Amniotic epithelial cell (primary cell): ENCODE measurements at regions not wholly inside any gene's neighbourhood (a gene's known extent, or its start where the extent isn't known, plus 50 kb on each side); places are given as distances from the start of the nearest gene placed in this dataset.

Experiments
- DNase-seq: peaks from one replicate; pipeline ENCODE4 v3.0.0-alpha.2; 2010; ENCODE audit warnings: low read depth

- no peak for DNase-seq
Observed at GRCh38 chr6:166751051-166751595, 124.1 kb upstream of the RPS6KA2 start.

DNA sequence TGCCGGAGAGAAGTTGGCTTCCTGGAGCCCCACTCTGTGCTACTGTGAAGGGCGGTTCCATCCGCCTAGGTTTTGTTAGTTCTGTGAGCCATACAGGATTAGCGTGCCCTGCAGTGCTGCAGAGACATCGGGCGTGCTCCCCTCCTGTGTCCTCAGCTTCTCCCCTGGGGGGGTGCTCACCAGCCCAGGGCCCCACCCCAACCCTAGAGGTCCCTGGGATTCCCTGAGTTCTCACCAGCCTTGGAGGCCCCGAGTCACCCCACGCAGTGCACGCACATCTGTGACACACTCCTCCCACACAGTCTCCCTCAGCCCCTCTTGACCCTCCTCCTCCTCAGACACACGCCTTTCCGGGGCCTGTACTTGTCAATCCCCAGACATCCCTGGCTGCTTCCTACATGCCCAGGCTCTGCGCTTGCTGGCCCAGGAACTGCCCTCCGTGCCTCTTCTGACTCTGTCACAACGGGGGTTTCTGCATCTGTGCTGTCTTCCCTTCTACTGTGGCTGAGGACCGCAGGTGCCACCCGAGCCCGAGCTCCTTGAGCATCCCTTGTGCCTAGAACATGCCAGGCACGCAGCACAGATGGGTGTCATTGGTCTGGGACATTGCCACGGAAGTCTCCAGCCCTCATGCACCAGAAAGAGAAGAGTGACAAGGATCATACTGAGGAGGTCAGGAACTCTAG lies 123.2 kb upstream of the RPS6KA2 start:
- DNase-seq = no peak

DNA sequence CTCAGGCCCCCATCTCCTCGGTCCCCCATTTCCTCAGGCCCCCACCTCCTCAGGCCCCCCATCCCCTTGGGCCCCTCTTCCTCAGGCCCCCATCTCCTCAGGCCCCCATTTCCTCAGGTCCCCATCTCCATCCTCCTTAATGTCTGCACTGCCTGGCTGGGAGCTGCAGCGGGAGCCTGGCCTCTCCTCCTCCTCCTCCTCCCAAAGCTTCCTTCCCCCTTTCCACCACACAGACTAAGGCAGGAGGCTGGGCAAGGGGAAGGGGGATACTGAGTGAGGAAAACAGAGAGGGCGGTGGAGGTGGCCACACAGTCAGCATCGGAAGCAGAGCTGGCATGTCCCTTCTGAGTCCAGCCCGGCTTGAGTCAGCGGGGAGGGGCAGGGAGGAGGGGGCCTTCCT lies 122.6 kb upstream of the RPS6KA2 start:
- DNase-seq = no peak

- DNase-seq = no peak
Observed at GRCh38 chr6:166747644-166748595, 120.9 kb upstream of the RPS6KA2 start.

- DNase-seq = no peak
Observed at GRCh38 chr6:166745801-166746668, 119.0 kb upstream of the RPS6KA2 start.

DNA sequence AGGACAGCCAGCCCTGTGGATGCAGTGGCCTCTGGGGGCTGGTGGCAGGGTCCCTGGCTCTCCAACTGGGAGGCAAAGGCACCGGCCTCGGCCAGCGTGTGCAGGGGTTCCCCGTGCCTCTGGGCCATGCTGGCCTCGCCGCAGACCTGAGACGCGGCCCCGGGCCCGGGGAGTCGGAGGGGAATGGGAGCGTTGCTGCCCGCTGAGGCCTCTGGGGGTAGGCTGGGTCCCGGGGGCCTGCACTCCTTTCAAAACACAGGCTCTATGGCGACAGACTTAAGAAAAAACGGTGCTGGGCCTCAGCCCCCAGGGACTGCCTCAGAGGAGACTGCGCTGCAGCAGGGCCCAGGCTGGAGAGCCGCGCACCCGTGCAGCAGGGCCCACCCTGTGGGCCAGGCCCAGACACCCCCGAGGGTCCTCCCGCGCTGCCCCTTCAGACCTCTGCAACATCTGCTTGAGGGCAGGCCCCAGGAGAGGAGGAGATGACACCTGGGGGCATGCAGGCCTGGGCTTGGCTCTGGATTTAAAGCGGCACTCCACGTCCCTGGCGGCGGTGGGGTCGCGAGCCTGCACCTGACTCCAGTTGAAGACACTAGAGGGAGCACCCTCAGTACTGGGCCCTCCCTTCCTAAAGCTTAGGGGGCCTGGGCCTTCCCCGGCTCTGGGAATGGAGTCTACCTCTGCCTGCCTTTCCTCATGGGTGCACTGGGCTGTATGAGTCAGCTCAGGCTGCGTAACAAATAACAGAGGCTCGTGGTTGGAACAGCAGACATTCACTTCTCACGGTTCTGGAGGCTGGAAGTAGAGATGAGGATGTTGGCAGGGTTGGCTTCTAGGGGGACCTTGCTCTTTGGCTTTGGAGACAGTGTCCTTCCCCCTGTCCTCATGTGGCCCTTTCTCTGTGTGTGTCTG lies 117.4 kb upstream of the RPS6KA2 start:
- DNase-seq = no peak

DNA sequence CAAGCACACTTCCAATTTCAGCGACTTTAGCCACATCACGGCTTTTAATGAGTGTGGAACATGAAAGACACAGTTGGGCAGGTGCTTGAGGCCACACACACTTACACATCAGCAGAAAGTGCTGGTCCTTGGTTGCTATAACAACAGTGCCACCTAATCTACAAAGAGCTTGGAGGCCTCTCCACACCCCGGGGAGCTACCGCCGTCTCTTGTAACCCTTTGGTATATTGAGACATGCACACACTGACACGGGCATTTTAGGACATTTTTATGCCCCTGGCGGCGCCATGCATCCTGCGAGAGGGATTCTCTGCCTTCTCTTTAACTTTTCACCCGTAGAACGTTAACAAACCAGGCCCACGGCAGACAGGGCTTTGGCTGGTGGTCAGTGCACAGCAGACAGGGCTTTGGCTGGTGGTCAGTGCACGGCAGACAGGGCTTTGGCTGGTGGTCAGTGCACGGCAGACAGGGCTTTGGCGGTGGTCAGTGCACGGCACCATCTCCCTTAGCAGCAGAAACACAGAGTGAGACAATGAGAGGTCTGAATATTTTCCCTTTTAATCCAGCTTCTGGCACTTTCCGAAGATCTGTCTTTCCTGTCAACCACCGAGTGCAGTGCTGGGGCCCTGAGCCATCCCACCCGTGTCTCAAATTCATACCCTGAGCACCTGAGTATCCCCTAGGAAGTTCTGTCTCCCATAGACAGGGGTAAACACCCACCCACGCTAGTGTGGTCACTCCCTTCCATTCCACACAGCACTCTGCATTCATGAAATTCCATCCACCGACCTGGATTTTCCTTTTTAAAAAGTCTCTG lies 116.6 kb upstream of the RPS6KA2 start:
- DNase-seq = peak; percentile 35

DNA sequence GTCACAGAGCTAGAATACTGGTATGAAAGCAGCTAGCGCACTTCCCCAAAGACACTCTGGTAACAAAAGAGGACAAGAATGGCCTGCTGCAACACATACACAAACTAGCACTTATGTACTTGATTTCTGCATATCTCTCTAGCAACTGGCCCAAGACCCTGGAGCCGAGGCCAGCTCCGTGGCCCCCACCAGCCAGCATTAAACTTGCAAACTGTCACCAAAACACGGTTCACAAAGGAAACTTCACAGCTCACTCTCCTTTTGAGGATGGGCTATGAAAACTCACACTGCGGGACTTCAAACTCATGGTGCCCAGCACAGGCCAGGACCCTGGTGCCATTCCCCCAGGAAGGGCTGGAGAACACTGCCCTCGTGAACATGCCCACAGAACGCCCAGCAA lies 115.9 kb upstream of the RPS6KA2 start:
- no peak for DNase-seq

GRCh38 chr6:166739976-166740318 lies 112.9 kb upstream of the RPS6KA2 start:
- DNase-seq = no peak

DNA sequence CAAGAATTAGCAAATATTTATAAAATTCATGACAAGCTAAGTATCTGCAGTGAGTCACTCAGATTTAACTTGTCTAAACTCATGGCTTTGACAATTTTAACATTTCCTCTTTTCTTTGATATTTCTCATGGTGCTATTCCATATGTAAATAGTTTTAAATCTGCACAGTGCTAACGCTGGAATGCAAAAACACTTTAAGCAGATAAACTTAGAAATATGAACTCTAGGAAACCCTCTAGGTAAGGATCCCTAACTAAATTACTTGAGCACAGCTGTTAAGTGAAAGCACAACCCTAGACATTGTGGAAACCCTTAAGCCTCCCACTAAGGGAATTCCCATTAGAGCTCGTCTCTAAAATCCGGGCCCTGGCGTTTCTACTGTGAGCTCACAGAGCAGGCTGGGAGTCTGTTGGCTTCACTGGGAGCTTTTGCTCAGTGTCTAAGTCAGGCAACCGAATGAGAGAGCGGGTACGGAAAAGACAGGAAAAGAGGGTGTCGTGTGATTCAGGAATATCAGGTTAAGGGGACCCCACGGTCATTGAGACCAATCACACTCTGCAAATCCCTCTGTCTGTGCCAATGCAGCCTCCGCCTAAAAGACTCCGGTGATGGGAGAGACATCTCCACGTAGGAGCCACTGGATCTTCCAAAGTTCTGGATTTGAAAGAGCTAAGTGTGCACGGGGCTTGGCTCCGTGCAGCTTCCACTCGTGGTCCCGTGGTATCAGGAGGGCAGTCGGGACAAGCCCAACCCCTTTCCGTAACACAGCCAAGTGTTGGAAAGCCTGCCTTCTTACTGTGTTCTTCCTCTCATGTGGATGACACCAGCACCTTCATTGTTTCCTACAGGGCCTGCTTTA lies 112.3 kb upstream of the RPS6KA2 start:
- DNase-seq = no peak

GRCh38 chr6:166738386-166739116 lies 111.5 kb upstream of the RPS6KA2 start:
- DNase-seq = no peak

DNA sequence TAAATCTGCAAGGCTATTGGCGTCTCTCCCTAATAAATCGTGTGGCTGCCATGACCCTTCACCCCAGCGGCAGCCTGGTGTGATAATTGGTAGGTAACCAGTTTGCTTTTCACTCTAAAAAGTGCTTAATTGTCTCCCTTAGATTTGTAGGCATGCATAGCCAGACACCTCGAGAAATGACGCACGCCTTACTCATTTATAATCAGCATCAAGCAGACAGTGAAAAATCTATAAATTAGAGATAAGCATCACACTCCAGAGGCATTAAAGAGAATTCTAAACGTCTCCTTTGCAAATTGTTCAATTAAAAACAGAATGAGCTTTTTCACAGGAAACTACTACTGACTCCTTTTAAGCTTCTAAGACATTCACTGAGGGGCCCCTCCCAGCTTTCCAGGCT lies 110.2 kb upstream of the RPS6KA2 start:
- no peak for DNase-seq

GRCh38 chr6:166736634-166737033 lies 109.6 kb upstream of the RPS6KA2 start:
- DNase-seq = peak; percentile 14

- DNase-seq = no peak
Observed at GRCh38 chr6:166733900-166734299, 106.8 kb upstream of the RPS6KA2 start.

GRCh38 chr6:166729658-166730057 lies 102.6 kb upstream of the RPS6KA2 start:
- no peak for DNase-seq

DNA sequence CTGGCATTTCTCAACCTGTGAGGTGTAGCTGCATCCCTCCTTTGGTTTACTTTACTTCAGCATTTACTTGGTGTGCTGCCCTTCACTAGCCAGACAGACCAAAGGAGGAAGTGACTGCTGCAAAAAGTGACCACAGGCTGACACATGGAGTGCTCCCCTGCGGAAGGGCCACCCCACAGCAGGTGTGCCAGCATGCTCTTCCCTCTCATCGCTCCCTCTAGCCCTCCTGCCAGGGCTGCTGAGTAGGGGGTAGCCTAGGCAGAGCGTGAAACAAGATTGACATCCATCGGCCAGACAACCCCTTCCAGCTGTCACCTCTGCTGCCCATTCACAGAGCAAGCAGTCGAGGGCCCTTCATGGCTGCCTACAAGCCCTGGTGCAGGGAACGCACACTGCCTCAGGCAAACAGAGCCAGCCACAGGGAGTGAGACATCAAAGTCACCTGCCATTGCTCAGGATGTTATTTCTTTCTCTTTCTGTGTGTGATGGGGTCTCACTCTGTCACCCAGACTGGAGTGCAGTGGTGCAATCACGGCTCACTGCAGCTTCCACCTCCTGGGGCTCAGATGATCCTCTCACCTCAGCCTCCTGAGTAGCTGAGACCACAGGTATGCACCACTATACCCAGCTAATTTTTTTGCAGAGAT lies 102.0 kb upstream of the RPS6KA2 start:
- DNase-seq = no peak

DNA sequence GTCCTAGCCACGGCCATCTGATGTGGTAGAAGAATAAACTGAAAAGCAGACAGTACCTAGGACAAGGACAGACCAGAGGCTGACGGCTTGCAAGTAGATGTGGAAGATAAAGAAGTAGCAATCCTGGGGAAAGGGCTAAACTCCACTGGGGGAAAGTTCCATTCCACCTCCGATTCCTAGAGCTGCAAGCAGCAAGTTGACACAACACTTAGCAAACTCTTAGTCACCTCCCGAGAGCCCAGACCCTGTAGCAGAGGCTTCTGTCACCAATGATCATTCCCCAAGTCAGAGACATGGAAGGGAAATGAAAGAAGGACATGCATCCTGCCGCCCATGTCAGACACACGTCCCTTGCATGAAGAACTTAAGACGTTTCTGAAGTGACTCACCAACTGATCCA lies 99.2 kb upstream of the RPS6KA2 start:
- no peak for DNase-seq

- no peak for DNase-seq
Observed at GRCh38 chr6:166725571-166725970, 98.5 kb upstream of the RPS6KA2 start.
